RPMI8226 (cell line): ENCODE measurements at regions not wholly inside any gene's neighbourhood (a gene's known extent, or its start where the extent isn't known, plus 50 kb on each side); places are given as distances from the start of the nearest gene placed in this dataset.

Experiments used
- DNase-seq: peaks from one replicate; pipeline ENCODE4 v3.0.0-alpha.2; 2015

GRCh38 chr16:5693426-5693825 is 595.8 kb upstream of the EEF2KMT start:
- DNase-seq, result no peak

- no peak for DNase-seq
Measured at GRCh38 chr16:5681966-5682365, 584.4 kb upstream of the EEF2KMT start.

DNA sequence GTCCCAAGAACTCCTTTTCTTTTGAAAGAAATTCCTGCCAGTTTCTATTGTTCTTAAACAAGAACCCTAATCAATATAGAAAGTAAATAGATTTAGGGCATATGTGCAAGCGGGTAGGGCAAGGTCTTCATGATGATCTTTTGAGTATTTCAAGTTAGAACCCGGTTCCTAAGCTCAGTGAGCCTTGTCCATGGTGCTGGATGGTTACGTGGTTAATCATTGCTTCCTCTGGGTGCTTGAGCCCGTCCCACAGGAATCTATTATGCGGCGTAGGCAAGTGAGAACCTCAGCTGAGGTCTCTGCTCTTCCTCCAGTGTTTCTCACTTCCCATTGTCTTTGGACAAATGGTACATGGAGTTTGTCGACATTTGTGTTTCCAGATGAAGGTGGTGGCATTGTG is 580.8 kb upstream of the EEF2KMT start:
- DNase-seq, result peak; percentile 41

GRCh38 chr16:5671421-5671820 is 573.8 kb upstream of the EEF2KMT start:
- DNase-seq, result no peak

- no peak for DNase-seq
Measured at GRCh38 chr16:5670198-5670597, 572.6 kb upstream of the EEF2KMT start.

- no peak for DNase-seq
Measured at GRCh38 chr16:5668553-5668952, 571.0 kb upstream of the EEF2KMT start.

DNA sequence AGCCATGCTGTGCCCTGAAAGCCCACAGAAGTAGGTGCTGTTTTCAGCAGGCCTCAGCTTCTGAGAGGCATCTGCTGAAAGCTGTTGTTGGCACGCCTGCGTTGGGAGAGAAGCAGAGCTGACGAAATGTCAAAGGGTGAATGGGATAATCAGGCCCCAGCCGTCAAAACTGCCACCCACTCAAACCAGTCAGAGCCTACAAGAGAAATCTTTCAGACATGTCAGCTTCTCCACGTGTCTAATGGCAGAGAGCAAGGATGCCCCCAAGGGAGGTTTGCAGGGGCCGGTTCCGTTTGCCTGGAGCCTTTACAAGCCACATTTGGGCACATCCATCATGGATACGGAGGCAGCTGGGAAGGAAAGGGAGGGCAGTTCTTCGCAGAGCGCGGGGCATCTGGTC is 568.2 kb upstream of the EEF2KMT start:
- no peak for DNase-seq

DNA sequence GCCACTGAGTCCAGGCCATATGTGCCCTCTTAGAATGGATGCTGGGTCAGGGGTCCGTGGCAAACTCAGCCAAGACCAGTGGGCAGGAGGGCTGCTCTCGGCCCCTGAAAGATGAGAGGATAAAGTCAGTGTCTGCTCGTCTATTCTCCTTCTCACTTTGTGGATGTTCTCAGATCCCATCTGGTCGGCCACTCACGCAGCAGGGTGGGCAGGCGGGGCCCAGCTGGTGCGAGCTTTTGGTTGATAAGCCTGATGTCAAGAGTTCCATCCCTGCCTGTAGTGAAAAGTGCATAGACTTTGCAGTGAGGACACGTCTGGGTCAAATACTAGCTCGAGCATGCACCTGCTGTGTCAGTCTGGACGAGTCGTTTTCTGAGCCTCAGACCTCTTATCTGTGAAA is 556.2 kb upstream of the EEF2KMT start:
- DNase-seq, result no peak

- no peak for DNase-seq
Measured at GRCh38 chr16:5653041-5653440, 555.4 kb upstream of the EEF2KMT start.

- DNase-seq, result no peak
Measured at GRCh38 chr16:5649762-5650743, 552.5 kb upstream of the EEF2KMT start.

GRCh38 chr16:5647051-5647450 is 549.5 kb upstream of the EEF2KMT start:
- no peak for DNase-seq

DNA sequence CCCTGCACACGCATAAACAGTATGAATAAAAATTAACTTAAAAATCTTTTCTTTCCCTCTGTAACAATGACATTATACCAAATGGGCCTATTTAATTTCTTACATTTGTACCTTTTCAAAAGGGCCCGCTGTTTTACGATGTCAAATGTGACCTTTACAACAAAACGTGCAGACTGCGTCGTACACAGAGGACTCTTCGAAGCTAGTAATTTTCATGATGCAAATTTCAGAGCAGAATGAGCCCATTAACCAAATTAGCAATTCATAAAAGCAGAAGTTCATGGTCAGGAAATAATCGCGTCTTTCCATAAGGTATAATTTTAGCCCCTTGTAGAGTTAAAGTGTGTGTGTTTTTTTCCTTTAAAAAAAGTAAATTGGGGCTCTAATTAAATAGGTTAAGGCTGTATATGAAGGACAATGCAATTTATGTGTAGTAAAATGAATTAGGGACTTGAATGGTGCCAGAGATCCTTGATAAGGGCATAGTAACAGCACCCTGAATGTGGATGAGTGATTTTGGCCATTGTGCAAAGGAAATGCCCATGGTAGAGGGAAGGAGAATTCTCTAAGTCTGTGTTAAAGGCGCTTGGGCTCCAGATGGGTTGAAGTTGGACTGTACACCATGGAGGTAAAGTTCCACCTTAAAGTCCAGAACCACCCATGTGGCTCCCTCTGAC is 546.4 kb upstream of the EEF2KMT start:
- no peak for DNase-seq

- DNase-seq, result no peak
Measured at GRCh38 chr16:5642436-5642835, 544.8 kb upstream of the EEF2KMT start.

DNA sequence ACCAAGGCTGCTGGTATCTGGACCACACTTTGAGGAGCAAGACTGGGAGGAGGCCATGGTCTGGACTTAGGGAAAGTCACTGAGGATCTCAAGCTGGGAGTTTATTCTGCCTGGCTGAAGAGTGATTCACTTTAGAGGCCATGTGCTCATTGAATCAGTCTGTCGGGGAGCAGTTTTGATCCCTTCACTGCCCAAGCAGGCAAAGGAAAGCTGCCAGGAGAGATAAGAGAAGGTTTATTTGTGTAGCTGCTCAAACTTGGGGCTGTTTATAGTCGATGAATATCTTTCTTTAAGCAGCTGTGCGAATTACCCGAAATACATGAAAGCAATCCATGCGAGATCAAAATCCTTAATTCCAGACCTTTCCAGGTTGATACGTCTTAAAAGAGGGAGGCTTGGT is 544.4 kb upstream of the EEF2KMT start:
- DNase-seq, result no peak

- DNase-seq, result no peak
Measured at GRCh38 chr16:5640883-5641282, 543.3 kb upstream of the EEF2KMT start.

- DNase-seq, result no peak
Measured at GRCh38 chr16:5639531-5639930, 541.9 kb upstream of the EEF2KMT start.

- no peak for DNase-seq
Measured at GRCh38 chr16:5635331-5635730, 537.7 kb upstream of the EEF2KMT start.

- DNase-seq, result no peak
Measured at GRCh38 chr16:5634666-5635180, 537.1 kb upstream of the EEF2KMT start.

- DNase-seq, result peak; percentile 63
Measured at GRCh38 chr16:5633845-5634440, 536.3 kb upstream of the EEF2KMT start.

GRCh38 chr16:5622234-5622884 is 524.8 kb upstream of the EEF2KMT start:
- no peak for DNase-seq

GRCh38 chr16:5621826-5622225 is 524.2 kb upstream of the EEF2KMT start:
- no peak for DNase-seq

GRCh38 chr16:5619304-5619703 is 521.7 kb upstream of the EEF2KMT start:
- DNase-seq, result no peak

- DNase-seq, result no peak
Measured at GRCh38 chr16:5616841-5617240, 519.2 kb upstream of the EEF2KMT start.
